ENCODE measurements at regions not wholly inside any gene's neighbourhood (a gene's known extent, or its start where the extent isn't known, plus 50 kb on each side); places are given as distances from the start of the nearest gene placed in this dataset.

- no peak overlapping the region for H3K27ac ChIP-seq
- ATAC-seq (no peak), DNase-seq (no peak)
- no peaks in the 10 kb centered on the region for H3K9me3 ChIP-seq
- no peaks in the 10 kb centered on the region for H3K27me3 ChIP-seq
- no peak overlapping the region for H3K4me3 ChIP-seq
- intact Hi-C loops (cut with DNase I) = no loop called here
- TF ChIP-seq CTCF (IDR thresholded peaks at IDR 0.05) (no peak), POLR2A (IDR thresholded peaks at IDR 0.05) (no peak)
- H3K4me1 ChIP-seq = no peaks in the 10 kb centered on the region
- H3K36me3 ChIP-seq (replicated peaks in 1 of 2; ENCODE audit: insufficient read depth in 1 of 2, low read depth in 2 of 2) = no peaks in the 10 kb centered on the region
These were observed 295.3 kb downstream of the GPD2 start for GRCh38 chr2:156731506-156731905.

GRCh38 chr2:156736950-156737349 lies 300.8 kb downstream of the GPD2 start:
- Histone ChIP-seq H3K36me3 (replicated peaks in 1 of 2; ENCODE audit: insufficient read depth in 1 of 2, low read depth in 2 of 2) (no peaks in the 10 kb centered on the region), H3K9me3 (no peaks in the 10 kb centered on the region), H3K27me3 (no peaks in the 10 kb centered on the region), H3K4me3 (no peak overlapping the region), H3K27ac (no peak overlapping the region), H3K4me1 (no peaks in the 10 kb centered on the region)
- TF ChIP-seq CTCF (IDR thresholded peaks at IDR 0.05) (no peak), POLR2A (IDR thresholded peaks at IDR 0.05) (no peak)
- intact Hi-C loops (cut with DNase I) = no loop called here
- 51 to 52% methylated on average over 4 of the region's 4 CpGs for WGBS, 2 donors
- DNase-seq (no peak), ATAC-seq (no peak)

GRCh38 chr2:156739301-156739700 lies 303.1 kb downstream of the GPD2 start:
- Histone ChIP-seq H3K36me3 (replicated peaks in 1 of 2; ENCODE audit: insufficient read depth in 1 of 2, low read depth in 2 of 2) (no peaks in the 10 kb centered on the region), H3K27ac (no peak overlapping the region), H3K9me3 (no peaks in the 10 kb centered on the region), H3K27me3 (no peaks in the 10 kb centered on the region), H3K4me1 (no peaks in the 10 kb centered on the region), H3K4me3 (no peak overlapping the region)
- no peak for DNase-seq
- TF ChIP-seq CTCF (IDR thresholded peaks at IDR 0.05) (no peak), POLR2A (IDR thresholded peaks at IDR 0.05) (no peak)
- 47 to 50% methylated on average over 3 of the region's 3 CpGs for WGBS, 2 donors
- intact Hi-C loops (cut with DNase I) = no loop called here
- ATAC-seq = no peak

GRCh38 chr2:156745619-156746018 lies 309.4 kb downstream of the GPD2 start:
- Histone ChIP-seq H3K36me3 (replicated peaks in 1 of 2; ENCODE audit: insufficient read depth in 1 of 2, low read depth in 2 of 2) (no peaks in the 10 kb centered on the region), H3K27me3 (no peaks in the 10 kb centered on the region), H3K4me3 (no peak overlapping the region), H3K4me1 (no peaks in the 10 kb centered on the region), H3K9me3 (no peaks in the 10 kb centered on the region), H3K27ac (no peak overlapping the region)
- WGBS, 2 donors = 48 to 70% methylated on average over 2 of the region's 2 CpGs
- ATAC-seq (no peak), DNase-seq (no peak)
- TF ChIP-seq CTCF (IDR thresholded peaks at IDR 0.05) (no peak), POLR2A (IDR thresholded peaks at IDR 0.05) (no peak)
- intact Hi-C loops (cut with DNase I) = no loop called here

- H3K36me3 ChIP-seq (replicated peaks in 1 of 2; ENCODE audit: insufficient read depth in 1 of 2, low read depth in 2 of 2) = no peaks in the 10 kb centered on the region
- DNase-seq (no peak), ATAC-seq (no peak)
- TF ChIP-seq CTCF (IDR thresholded peaks at IDR 0.05) (no peak), POLR2A (IDR thresholded peaks at IDR 0.05) (no peak)
- WGBS, 2 donors = 38 to 39% methylated on average over 5 of the region's 5 CpGs
- H3K9me3 ChIP-seq = no peaks in the 10 kb centered on the region
- intact Hi-C loops (cut with DNase I) = no loop called here
- no peaks in the 10 kb centered on the region for H3K27me3 ChIP-seq
- no peak overlapping the region for H3K27ac ChIP-seq
- no peak overlapping the region for H3K4me3 ChIP-seq
- H3K4me1 ChIP-seq = no peaks in the 10 kb centered on the region
These were observed 312.0 kb downstream of the GPD2 start for GRCh38 chr2:156748221-156748620.
